SH-SY5Y (cell line): ENCODE measurements at regions not wholly inside any gene's neighbourhood (a gene's known extent, or its start where the extent isn't known, plus 50 kb on each side); places are given as distances from the start of the nearest gene placed in this dataset.

ENCODE experiments used
- GATA2 ChIP-seq: IDR thresholded peaks from 2 replicates; pipeline ENCODE4 v1.6.1; 2011; ENCODE audit warnings: mild to moderate bottlenecking, low read depth, low read length
- GATA3 ChIP-seq: IDR thresholded peaks from 2 replicates; pipeline ENCODE4 v1.6.1; 2011; ENCODE audit warnings: low read depth, mild to moderate bottlenecking, low read length, moderate library complexity

- TF ChIP-seq GATA3 = no peak
- TF ChIP-seq GATA2 = no peak
These were observed 537.3 kb upstream of the TGFBR2 start for GRCh38 chr3:30069056-30069455.

GRCh38 chr3:30073040-30073439 is 533.4 kb upstream of the TGFBR2 start:
- TF ChIP-seq GATA2 (no peak), GATA3 (no peak)

GRCh38 chr3:30073622-30074021 is 532.8 kb upstream of the TGFBR2 start:
- TF ChIP-seq GATA3 (no peak), GATA2 (no peak)

GRCh38 chr3:30075514-30075913 is 530.9 kb upstream of the TGFBR2 start:
- TF ChIP-seq GATA2 (no peak), GATA3 (no peak)

GRCh38 chr3:30076899-30077298 is 529.5 kb upstream of the TGFBR2 start:
- no peak for TF ChIP-seq GATA2
- no peak for TF ChIP-seq GATA3

- no peak for TF ChIP-seq GATA3
These were observed 528.7 kb upstream of the TGFBR2 start for GRCh38 chr3:30077746-30078145.

- TF ChIP-seq GATA2 (no peak), GATA3 (no peak)
These were observed 527.7 kb upstream of the TGFBR2 start for GRCh38 chr3:30078736-30079135.

GRCh38 chr3:30081904-30082303 is 524.5 kb upstream of the TGFBR2 start:
- no peak for TF ChIP-seq GATA3
- no peak for TF ChIP-seq GATA2

- TF ChIP-seq GATA3 (no peak), GATA2 (no peak)
These were observed 523.7 kb upstream of the TGFBR2 start for GRCh38 chr3:30082652-30083051.

GRCh38 chr3:30083315-30083714 is 523.1 kb upstream of the TGFBR2 start:
- TF ChIP-seq GATA2 = no peak
- TF ChIP-seq GATA3 = no peak

- TF ChIP-seq GATA3 (no peak), GATA2 (no peak)
These were observed 522.1 kb upstream of the TGFBR2 start for GRCh38 chr3:30084316-30084715.

- TF ChIP-seq GATA2 = no peak
- TF ChIP-seq GATA3 = no peak
These were observed 521.4 kb upstream of the TGFBR2 start for GRCh38 chr3:30084971-30085403.

- no peak for TF ChIP-seq GATA3
- TF ChIP-seq GATA2 = no peak
These were observed 520.9 kb upstream of the TGFBR2 start for GRCh38 chr3:30085486-30085885.

- TF ChIP-seq GATA2 (no peak), GATA3 (no peak)
These were observed 514.7 kb upstream of the TGFBR2 start for GRCh38 chr3:30091686-30092085.

- no peak for TF ChIP-seq GATA2
- TF ChIP-seq GATA3 = no peak
These were observed 509.3 kb upstream of the TGFBR2 start for GRCh38 chr3:30097022-30097650.

GRCh38 chr3:30098243-30098642 is 508.2 kb upstream of the TGFBR2 start:
- TF ChIP-seq GATA2 (no peak), GATA3 (no peak)
